ENCODE measurements at regions not wholly inside any gene's neighbourhood (a gene's known extent, or its start where the extent isn't known, plus 50 kb on each side); places are given as distances from the start of the nearest gene placed in this dataset.

DNA sequence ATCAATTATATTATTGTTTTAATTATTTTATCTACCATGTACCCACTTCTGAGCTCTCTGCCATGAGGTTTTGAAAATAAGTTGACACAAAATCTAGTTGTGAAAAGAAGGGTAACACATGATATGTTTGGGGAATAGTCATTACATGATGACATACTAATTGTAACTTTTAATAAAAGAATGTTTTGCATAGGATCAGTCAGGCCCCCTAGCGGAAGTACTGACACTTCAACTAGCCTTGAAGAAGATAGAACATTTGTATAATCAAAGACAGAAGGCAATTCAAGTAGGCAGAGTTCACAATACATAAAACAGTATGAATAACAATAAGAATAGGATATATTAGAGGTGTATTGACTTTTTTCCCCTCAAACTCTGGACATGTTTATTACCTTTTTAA is 1191.0 kb upstream of the AGA start:
- no peak for DNase-seq

DNA sequence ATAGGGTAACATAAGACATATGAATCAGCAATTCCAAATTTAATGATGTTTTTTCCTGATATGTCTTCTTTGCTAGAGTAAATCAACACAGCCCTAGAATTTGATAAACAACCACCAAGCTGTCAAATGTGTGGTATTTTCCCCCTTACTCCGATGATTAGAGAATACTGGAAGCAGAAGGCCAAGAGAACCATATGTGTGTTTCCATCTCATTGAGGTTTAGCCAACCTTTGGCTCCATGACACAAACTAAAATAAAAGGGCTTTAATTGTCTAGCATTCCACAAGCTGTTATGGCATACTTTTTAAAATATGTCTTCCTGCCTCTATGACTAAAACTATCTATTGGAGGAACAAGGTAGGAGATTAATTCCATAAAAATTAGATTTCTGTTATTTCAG is 1222.4 kb upstream of the AGA start:
- DNase-seq = no peak

DNA sequence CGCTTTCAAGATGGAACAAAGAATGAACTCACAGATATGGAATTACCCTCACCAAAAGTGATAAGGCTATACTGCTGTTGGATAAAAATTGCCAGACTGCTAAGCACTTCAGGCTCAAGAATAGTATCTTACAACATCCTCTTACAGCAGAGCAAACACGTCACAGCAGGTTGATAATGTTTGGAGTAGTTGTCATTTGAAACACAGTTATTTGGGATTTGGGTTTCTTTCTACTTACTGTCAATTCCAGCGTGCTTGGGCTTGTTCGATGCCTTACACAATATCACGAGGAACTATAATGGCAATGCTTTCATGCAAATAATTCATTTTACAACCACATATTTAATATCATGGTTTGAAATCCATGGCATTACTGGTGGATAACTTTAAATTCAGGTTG is 1223.7 kb upstream of the AGA start:
- DNase-seq = no peak

DNA sequence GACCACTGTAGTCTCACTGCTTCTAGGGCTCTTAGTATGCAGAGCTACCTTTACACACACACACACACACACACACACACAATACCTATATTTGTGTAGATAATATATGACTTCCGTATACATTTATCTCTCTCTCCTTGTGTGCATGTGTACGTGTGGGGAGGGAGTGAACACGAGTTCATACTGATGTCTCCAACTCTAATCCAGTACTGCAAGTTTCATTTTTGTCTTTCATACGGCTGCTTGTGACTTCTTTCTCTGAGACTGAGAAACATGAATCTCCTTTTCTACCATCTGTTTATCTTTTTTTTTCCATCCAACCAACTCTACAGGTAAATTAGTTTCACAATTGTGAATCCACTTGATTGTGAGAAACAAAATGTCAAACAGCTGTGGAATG is 1229.5 kb upstream of the AGA start:
- DNase-seq = no peak

DNA sequence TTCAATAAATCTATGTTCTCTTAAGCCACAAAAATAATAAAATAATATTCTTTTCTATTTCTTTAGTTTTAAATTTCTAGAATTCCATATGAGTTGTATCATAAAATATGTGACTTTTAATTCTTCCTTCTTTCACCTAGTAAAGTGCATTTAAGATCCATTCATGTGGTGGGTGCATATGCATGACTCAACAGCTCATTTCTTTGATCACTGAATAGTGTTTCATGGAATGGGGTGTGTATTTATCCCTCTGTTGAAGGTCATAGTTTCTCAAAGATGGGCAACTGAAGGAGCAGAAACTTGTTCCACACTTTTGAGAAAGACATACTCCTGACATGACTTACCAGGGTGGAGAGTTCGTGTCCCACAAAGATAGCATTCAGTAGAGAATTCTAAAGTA is 1230.3 kb upstream of the AGA start:
- no peak for DNase-seq

DNA sequence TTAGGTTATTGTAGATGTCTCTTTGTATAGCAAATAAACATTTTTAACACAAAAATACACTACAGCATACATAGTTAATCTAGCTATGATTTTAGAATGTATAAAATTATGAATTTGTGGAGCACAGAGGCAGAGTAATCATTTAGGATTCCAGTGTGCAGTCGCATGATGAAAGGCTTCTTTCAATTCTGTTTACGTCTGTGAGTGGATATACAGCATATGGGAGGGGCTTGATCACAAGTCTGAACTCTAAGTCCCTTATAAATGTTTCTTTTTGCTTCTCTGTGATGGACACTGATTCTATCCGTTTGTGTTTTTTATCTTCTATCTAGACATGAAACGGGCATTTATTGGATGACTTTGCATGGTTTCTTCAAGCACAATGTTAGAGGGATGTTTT is 1239.6 kb upstream of the AGA start:
- no peak for DNase-seq

DNA sequence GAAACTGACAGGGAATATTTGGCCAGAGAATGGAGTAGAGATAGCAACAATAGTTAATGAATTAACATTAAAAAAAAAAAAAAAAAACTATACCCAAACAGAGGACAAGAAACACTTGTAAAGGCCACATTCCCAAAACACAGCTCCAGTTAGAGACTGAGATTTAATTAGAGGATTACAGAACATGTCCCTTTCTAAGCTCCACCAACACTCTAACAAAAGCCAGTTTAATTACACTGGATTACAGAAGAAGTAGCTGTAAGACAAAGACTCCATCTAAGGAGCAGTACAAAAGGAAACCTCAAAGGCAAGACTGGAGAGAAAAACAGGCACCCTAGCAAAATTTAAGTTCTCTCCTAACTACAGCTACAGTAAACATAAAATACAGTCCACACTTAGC is 1247.7 kb upstream of the AGA start:
- DNase-seq = no peak

DNA sequence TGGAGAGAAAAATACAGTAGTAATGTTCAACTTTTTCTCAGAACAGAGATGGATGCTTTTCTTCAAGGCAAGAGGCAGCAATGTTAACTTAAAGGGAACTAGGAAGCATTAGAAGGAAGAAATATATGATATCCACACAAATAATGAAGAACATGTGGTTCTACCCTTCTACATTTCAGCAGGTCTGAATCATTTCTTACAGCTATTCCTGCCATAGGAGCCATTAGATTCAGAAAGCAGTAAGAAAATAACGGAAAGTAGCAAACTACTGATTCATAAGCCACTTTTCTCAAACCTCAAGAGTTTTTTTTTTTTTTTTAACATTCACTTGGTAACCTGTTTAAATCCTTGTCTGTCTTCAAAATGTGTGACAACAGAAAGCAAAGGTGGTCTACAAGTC is 1251.6 kb upstream of the AGA start:
- DNase-seq = no peak

DNA sequence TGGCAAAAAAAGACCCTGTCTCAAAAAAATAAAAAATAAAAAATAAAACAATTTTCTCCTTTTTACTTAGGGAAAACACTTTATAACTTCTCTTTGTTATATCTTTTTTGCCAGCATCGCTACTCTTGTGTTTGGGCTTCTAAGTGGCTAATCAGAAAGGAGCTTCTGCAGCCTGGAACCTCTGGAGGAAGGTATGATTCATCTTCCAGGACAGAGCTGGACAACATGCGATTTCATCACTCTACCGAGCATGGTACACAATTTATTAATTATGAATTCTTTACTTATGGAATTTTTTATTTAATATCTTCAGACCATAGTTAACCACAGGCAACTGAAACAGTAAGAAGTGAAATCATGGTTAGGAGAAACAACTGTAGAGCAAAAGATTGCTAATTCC is 1254.3 kb upstream of the AGA start:
- no peak for DNase-seq

DNA sequence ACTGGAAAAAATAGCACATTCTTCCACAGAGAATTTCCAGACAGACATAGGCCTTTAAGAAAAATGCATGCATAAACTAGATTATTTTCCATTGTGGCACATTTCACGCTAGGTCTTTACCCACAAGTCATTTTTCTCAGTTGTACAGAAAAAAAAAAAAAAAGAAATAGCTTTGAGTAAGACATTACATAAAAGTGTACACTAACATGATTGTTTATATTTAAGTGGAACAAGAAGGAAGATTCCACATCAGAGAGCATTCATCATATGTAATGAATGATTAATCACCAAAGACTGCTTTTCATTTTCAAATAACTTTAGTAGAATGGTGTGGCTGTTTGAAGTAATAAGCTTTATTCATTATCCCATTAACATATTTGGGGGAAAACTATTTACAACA is 1270.2 kb upstream of the AGA start:
- DNase-seq = no peak

DNA sequence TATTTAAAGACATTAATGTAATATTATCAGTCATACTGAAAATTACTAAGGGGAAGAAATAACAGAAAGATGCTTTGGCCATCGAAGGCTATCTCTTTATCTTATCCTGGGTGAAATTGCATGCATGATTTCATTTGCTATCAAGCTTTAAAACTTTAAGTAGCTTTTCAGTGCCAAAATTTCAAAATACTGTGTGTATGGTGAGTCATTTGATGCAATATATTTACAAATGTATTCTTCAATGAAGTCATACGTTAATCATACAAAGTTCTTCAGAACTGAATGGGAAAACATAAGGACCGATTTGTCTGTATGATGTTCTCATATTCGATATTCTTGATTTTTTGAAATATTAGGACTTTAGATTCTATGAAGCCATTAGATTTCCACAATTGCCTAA is 1295.8 kb upstream of the AGA start:
- DNase-seq = no peak

DNA sequence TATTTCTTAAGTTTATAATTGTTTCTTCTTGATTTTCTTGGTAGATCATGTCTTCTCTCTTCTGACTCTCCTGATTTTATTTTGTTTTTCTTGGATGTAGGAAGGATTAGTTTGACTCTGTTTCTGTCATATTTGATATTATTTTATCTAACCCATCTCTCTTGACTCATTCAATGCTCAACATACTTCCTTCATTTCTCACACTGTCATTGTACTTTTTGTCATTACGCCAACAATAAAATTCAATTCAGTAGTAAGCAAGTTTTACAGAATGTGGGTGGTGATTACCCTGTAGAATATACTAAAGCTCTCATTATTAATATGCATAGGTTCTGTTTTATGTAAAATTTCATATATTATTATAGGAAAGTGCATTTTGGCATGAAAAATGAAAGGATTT is 1303.0 kb upstream of the AGA start:
- no peak for DNase-seq

DNA sequence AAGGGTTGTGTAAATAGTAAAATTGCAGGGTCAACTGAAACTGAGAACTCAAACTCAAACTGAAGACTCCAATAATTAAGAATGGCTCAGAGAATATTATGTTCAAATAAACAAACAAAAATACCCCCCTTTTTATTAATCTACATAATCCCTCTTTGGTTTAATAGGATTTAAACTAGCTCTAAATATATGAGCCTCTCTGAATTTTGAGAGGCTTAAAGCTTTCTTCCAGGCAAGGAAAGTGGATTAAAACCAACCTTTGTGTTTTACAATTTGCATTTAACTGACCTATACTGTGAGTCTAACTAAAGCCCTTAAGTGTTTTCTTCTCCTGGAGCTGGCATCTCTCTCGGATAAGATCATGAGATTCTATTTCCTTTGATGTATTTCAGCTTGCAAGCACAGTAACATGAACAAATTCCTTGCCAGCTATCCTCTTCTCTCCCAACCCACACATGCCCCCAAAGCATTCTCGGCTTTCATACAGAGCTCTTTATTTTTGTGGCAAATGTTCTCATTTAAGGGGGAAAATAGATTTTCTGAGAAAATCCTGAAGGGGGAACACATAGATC is 1310.8 kb upstream of the AGA start:
- DNase-seq = no peak

DNA sequence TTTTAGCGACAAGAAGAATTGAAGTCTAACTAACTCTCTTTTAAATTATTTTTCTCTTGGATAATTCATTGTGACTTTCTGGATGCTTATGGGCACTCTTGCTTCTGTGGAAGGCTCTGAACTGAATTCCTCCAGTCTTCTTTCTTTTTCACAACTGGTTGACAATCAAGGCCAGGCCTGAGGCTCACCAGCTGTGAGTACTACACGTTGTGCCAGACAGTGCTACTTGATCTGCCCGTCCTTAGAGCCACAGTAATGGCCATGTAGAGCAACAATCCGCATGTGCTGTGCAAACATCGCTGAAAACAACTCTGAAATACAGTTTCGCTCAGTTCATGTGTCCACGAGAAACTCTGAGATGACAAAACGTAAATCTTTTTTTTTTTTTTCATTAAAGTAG is 1336.3 kb upstream of the AGA start:
- no peak for DNase-seq

DNA sequence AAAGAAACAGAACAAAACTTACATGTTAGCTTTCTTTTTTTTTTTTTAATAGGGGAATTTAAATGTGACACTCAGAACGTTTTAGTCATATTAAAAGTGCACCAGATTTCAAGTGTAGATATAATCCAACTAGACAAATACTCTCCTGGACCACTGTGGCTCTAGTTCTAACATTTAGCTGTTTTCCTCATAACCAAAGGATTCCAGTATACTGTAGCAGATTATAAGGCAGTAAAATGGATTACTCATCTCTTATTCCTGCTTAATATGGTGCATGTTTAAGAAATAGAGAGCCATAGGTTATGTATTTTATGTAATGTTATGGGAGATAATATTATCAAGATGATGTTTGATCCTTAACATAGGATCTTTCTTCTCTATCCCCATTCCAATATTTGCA is 1339.5 kb upstream of the AGA start:
- no peak for DNase-seq

DNA sequence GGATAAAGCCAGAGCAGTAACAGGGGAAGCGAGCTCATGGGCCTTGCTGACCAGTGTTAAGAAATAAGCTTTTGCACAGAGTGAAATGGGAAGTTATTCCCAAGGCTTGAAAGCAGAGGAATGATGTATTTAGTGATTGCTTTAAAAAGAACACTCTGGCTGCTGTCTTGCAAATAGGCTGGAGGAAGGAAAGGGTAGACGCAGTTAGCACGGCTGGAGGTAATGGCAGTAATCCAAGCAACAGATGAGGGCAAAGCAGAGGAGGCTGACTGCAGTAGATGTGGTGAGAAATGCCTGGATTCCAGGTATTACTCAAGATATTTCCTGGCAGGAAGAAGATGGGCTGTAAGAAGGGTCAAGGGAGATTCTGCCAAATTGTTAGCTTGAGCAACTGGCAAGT is 1342.3 kb upstream of the AGA start:
- DNase-seq = no peak

DNA sequence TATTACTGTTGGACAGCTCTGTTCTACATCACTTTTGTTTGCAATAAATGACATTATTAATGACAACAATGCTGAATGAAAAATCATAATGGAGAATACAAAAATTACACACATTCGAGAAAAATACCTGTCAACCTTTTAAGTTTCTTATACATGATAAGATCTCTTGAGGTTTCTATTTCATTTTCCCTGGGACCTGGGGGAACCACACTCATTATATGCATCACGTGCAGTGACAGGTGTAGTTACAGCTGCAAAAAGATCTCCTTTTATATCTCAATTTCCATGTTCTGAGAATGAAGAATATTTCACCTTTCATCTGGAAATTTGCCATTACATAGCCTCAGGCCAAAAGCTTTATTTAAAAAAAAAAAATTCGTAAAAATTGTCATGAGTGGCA is 1347.0 kb upstream of the AGA start:
- DNase-seq = no peak

DNA sequence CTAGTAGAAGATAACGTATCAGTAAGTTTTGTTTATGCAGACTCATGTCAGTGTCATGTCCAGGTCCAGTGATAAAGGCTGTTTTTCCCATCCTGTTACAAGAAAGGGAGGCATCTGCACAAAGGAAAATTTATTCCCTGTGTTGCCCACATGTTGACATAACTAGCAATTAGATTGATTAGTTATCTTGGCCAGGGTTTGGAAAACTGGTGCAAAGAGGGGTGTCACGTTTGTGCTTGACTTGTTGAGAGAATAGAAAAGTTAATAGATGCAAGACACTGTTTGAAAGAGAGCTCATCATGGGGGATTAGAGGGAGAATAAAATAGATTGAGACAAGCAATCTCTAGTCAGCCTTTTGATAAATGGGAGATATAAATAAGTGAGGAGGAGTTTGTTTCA is 1357.0 kb upstream of the AGA start:
- no peak for DNase-seq

DNA sequence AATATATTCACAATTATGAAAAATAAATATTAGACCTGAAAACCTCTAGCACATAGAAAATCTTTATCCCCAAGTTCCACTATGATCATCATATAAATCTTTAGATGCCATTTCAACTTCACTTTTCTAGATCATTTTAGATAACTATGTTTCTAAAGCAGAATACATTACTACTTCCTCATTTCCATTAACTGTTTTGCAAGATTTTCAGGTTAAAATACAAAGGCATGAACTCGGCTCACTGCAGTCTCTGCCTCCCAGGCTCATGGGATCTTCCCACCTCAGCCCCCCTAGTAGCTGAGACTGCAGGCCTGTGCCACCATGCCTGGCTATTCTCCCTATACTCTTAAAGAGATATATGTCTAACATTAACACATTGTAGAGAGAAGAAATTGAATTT is 1365.9 kb upstream of the AGA start:
- DNase-seq = no peak

DNA sequence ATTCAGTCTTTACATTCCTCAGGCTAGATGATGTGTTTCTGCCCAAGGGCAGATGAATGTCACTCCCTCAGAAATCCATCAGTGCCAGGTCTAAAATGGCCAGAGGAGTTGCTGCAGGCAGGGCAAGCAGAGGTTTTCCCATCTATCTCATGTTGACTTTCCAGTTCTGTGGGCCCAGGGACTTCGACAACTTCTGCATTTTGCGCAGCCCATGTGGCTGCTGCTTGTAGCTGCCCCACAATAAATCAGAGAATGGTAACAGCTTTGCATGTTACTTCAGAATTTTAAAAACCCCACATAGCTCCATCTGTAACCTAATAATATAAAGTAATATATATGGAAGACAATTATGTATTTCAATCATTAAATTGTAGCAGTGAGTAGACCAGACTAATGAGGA is 1367.7 kb upstream of the AGA start:
- DNase-seq = no peak

DNA sequence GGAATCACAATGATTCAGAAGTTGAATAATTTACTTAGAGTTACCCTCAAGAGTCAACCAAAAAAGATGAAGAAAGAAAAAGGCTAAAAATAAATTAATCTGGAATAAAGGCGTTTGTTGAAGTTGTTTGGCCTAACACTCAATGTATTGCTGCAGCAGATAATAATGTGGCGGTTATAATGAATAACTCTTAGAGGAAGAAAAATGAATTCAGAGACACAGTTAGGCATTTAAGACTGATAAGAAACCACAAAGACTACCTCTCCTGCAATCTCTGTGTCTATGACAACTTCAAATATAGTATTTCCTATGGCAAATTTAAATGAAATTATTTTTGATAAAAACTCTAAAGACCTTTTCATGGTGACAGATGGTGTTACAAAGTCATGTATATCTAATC is 1369.1 kb upstream of the AGA start:
- no peak for DNase-seq

DNA sequence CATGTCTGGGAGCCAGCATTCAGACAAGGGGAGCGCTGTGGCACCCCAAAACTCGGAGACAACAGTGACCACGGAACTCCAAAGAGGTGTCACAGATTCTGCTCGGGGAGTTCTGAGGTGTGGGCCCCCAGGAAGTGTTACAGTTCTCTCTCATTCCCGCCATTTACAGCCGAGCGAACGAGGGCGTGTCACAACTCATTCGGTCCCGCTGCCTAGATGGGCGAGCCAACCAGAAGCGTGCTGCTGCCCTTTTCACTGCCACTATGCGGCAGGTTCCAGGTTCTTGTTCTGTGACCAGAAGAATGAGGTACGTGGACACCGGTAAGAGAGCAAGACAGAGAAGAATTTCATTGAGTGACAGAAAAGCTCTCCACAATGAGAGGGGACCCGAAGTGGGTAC is 1370.6 kb upstream of the AGA start:
- DNase-seq = no peak

DNA sequence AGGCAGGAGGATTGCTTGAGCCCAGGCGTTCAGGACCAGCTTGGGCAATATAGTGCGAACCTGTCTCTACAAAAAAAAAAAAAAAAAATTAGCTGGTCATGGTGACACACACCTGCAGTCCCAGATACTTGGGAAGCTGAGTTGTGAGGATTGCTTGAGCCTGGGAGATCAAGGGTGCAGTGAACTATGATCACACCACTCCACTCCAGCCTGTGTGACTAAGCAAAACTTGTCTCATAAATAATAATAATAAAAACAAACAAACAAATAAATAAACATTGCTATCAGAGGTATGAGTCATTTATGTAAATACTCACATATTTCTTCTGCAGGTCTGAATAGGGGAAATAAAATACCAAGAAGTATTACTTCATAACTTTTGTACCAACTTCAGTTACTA is 1372.7 kb upstream of the AGA start:
- no peak for DNase-seq

DNA sequence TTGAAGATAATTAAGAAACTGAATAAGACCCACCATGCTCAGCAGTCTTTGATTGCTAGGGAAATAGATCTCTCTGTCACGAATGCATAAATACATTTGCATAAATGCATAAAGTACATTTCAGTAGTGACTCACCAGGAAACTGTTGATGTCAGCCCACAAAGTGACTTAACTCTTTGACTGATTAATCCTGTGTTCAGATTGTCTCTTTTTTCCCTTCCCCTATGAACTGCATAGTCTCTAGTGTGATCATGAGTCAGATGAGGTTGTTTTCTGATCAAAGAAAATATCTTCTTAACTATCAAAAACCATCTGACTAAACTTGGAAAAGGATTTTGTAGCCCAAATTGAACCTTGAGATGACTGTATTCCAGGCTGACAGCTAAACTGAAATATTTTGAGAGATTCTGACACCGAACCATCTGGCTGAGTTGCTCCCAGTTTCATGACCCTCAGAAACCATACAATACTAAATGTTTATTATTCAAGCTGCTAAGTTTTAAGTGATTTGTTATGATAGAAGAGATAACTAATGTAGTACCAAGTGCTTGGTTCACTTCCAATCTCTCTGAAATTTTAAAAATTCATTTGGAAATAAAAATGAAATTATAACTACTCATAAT is 1381.5 kb upstream of the AGA start:
- DNase-seq = no peak

DNA sequence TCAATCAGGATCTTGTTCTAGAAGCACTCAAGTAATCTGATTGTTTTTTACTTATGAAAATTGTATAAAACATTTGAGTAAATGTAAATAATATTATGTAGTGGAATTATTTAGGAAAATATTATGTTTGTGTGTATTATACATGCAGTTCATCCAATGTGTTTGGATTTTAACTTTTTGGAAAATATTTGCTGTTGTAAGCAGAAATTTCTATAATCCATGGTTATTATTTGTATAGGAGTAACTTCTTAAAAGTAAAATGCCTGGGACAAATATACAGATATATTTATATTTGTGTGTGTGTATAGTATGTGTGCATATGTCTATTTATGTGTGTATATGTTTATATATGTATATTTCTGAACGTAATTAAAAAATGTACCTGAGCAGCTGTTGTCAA is 1394.6 kb upstream of the AGA start:
- DNase-seq = no peak

DNA sequence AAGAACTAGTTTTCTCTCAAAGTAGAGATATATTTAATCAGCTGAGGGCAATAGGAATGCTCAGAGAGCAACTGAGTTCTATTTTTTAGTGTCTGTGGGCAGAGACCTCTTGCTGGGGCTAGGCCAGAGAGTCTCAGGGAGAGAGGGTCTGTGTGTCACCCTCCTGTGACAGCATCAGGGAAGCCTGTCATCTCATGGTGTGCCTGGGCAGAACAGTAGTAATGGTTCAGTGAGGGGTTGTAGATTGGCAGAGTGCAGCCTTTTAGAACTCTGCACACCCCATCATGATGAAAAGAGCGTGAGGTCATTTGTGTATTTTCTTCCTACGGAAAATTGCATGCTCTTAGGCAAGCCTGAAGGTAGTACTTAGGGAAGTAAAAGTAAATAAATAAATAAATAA is 1396.5 kb upstream of the AGA start:
- no peak for DNase-seq

Measured in suppressor macrophage treated with lipopolysaccharide for 1 hour (primary cell).